DMS53 (cell line): ENCODE measurements at regions not wholly inside any gene's neighbourhood (a gene's known extent, or its start where the extent isn't known, plus 50 kb on each side); places are given as distances from the start of the nearest gene placed in this dataset.
A peak's percentile ranks its signal among the peaks of the same experiment; 100 is the strongest.
"Not testable (repeated sequence)": the region's sequence is repeated elsewhere in the genome, so short reads cannot be mapped to it uniquely, and the experiment has no call there.

Source experiments
- DNase-seq: peaks from one replicate; lab custom pipeline; 2025; lab: John Stamatoyannopoulos, UW

- DNase-seq, result no peak
Measured at GRCh38 chr6:43886067-43886461, 116.1 kb downstream of the VEGFA start.

- no peak for DNase-seq
Measured at GRCh38 chr6:43885399-43886066, 115.5 kb downstream of the VEGFA start.

GRCh38 chr6:43884652-43885022, 114.6 kb downstream of the VEGFA start:
- DNase-seq, result no peak

GRCh38 chr6:43883847-43884651, 114.0 kb downstream of the VEGFA start:
- DNase-seq, result no peak

GRCh38 chr6:43882690-43883448, 112.9 kb downstream of the VEGFA start:
- not testable (repeated sequence) for DNase-seq

- DNase-seq, result no peak
Measured at GRCh38 chr6:43880236-43881137, 110.5 kb downstream of the VEGFA start.

GRCh38 chr6:43879722-43880121, 109.7 kb downstream of the VEGFA start:
- no peak for DNase-seq

- no peak for DNase-seq
Measured at GRCh38 chr6:43878823-43879495, 108.9 kb downstream of the VEGFA start.

- no peak for DNase-seq
Measured at GRCh38 chr6:43878127-43878634, 108.2 kb downstream of the VEGFA start.

- DNase-seq, result no peak
Measured at GRCh38 chr6:43877463-43878126, 107.6 kb downstream of the VEGFA start.

GRCh38 chr6:43877036-43877435, 107.0 kb downstream of the VEGFA start:
- no peak for DNase-seq

- no peak for DNase-seq
Measured at GRCh38 chr6:43876602-43877001, 106.6 kb downstream of the VEGFA start.

GRCh38 chr6:43875849-43876572, 106.0 kb downstream of the VEGFA start:
- DNase-seq, result no peak

GRCh38 chr6:43874814-43875590, 105.0 kb downstream of the VEGFA start:
- DNase-seq, result peak; percentile 54

- DNase-seq, result peak; percentile 95
Measured at GRCh38 chr6:43873806-43874714, 104.0 kb downstream of the VEGFA start.

GRCh38 chr6:43871933-43872332, 101.9 kb downstream of the VEGFA start:
- peak; percentile 58 for DNase-seq

GRCh38 chr6:43871284-43871683, 101.3 kb downstream of the VEGFA start:
- no peak for DNase-seq

- no peak for DNase-seq
Measured at GRCh38 chr6:43870660-43871061, 100.7 kb downstream of the VEGFA start.
